DMS 273 treated with DMSO at 0.1 percent for 48 hours (cell line): ENCODE measurements at regions not wholly inside any gene's neighbourhood (a gene's known extent, or its start where the extent isn't known, plus 50 kb on each side); places are given as distances from the start of the nearest gene placed in this dataset.

Source experiments
- DNase-seq: peaks from one replicate; lab custom pipeline; 2025; lab: John Stamatoyannopoulos, UW

DNA sequence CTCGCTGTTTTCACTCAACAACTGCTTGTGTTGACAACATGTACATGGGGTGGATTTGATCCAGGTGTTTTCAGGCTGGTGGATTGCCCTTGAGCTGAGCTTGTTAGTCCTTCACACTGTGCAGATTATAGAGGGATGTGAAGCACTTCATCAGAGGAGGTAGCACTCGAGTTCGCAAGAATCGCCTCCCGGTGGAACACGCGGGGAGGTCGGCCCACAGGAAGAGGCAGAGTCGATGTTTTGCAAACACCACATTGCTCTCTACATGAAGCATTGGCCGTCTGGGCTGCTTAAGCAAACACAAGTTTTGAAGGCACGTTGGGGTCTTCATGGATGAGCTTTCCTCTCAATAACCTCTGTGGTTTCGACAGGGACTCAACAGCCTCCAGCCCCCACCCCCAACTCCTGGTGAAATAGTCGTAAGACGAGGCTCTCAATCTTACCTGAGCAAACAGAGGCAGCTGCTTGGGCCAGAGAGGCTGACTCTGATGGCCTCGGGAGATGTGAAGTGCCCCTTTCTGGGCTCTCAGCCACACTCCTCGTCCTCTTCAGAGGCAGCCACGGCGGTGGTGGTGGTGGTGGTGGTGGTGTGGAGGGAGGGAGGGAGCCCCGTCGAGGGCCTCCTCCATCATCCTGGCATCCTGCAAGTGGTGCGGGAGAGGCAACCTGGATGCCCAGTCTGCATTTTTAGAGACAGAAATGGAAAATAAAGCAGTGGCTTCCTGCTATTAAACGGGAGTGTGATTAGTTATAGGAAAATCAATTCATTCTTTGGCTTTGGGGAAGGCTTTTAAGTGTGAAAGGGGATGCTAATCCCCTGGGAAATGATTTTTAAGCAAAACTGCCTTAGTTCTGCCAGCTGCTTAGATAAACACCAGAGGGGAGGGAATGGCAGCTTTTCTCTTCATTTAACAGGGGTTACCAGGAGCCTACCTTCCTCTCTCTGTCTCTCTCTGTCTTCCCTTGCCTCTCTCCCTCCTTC is 552.5 kb upstream of the EEF2KMT start:
- no peak for DNase-seq

DNA sequence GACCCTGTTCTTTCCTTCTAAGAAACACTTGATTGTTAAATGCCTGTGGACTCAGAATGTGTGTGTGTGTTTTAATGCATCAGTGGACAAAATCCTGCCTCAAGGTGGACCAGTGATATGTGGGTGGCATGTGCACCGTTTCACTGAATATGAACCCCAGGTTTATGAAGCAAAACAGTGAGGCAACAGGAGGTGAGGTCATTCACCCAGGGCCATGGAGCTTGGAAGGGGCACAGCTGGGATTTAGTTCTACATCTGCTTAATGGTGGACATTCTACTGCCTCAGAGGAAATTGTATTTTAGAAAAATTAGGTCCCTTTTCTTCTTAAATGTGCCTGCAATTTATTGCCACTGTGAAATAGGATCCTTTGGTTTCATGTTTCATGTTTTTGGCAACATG is 549.5 kb upstream of the EEF2KMT start:
- DNase-seq = no peak

DNA sequence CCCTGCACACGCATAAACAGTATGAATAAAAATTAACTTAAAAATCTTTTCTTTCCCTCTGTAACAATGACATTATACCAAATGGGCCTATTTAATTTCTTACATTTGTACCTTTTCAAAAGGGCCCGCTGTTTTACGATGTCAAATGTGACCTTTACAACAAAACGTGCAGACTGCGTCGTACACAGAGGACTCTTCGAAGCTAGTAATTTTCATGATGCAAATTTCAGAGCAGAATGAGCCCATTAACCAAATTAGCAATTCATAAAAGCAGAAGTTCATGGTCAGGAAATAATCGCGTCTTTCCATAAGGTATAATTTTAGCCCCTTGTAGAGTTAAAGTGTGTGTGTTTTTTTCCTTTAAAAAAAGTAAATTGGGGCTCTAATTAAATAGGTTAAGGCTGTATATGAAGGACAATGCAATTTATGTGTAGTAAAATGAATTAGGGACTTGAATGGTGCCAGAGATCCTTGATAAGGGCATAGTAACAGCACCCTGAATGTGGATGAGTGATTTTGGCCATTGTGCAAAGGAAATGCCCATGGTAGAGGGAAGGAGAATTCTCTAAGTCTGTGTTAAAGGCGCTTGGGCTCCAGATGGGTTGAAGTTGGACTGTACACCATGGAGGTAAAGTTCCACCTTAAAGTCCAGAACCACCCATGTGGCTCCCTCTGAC is 546.4 kb upstream of the EEF2KMT start:
- no peak for DNase-seq

DNA sequence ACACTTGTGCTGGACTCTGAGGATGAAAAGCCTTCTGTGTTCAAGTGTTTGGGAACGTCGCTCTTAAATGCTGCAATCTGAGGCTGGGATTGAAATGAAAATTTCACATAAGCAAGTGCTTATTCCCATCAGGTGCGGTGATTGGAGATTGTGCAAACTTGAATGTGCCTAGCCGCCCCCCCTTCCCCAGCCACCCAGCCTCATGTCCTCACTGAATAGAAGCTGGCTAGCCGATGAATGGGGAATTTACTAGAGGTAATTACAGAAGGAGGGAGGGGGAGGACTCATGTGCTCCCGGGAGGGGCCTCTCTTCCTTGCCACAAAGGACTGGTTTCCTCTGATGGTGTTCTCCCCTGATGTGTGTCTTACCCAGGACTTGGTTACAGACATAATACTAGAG is 544.8 kb upstream of the EEF2KMT start:
- no peak for DNase-seq

DNA sequence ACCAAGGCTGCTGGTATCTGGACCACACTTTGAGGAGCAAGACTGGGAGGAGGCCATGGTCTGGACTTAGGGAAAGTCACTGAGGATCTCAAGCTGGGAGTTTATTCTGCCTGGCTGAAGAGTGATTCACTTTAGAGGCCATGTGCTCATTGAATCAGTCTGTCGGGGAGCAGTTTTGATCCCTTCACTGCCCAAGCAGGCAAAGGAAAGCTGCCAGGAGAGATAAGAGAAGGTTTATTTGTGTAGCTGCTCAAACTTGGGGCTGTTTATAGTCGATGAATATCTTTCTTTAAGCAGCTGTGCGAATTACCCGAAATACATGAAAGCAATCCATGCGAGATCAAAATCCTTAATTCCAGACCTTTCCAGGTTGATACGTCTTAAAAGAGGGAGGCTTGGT is 544.4 kb upstream of the EEF2KMT start:
- DNase-seq = no peak

DNA sequence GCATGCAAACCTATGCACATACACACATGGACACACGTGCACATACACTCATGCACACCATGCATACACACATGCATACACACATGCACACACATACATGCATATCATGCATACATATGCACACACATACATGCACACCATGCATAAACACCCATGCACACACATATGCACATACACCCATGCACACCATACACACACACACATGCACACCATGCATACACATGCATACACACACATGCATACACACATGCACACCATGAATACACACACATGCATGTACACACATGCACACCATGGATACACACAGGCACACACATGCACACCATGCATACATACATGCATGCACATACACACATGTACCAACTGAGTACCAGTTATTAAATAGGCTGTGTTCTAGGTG is 543.3 kb upstream of the EEF2KMT start:
- DNase-seq = no peak

DNA sequence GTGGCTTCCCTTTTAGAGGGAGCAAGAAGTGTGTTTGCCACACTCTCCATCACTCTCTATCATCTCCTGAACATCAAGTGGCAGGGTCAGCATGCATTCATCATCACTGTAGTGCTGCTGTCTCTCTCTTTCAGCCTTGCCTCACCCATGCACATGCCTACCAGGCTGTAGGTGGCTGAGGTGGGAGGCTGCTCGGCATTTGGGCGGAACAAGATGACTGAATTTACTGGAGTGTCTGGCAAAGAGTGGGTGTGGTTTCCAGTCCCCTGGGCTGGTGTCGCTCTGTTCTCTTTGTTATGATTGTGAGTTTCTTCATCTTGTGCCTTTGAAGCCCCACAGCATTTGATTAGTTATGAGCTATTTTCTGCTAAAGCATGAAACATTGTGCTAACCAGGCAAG is 541.9 kb upstream of the EEF2KMT start:
- no peak for DNase-seq

DNA sequence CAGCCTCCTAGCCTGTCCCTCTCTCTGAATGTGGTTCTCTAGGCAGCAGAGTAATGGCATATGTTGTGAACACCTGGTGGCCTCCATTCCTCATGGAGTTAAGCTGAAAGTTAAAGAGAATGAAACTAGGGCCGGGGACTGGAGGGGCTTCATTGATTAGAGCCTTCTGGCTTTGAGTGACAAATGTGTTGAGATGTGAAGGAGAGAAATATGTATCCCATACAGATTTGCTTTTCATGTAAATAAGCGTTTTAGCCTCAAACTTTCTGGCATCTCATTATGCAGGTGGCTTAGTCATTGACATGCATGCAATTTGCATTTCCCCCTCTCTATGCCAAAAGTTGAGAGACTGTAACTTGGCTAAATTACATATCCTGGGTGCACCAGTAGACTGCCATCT is 537.7 kb upstream of the EEF2KMT start:
- no peak for DNase-seq

DNA sequence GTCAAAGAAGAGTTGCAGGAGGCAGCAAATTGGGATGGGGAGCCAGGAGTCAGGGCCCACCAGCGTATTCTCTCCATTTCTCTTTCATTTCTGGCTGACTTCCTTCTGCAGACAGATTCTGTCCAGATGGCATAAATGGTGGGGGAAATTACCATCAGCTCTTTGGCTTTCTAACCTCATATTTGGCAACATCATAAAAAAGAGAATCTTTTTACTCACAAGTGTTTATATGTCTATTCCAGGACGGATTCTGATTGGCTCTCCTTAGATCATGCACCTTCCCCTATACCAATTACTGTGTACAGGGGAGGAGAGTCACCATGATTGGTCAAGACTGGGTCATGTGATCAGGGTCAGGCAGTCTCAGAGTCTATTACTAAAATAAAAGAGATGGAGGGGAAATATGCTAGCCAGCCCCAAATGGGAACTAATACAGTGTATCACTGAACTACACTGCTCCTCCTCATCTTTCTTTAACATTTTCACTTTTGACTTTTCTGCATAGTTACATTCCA is 537.1 kb upstream of the EEF2KMT start:
- DNase-seq = no peak

DNA sequence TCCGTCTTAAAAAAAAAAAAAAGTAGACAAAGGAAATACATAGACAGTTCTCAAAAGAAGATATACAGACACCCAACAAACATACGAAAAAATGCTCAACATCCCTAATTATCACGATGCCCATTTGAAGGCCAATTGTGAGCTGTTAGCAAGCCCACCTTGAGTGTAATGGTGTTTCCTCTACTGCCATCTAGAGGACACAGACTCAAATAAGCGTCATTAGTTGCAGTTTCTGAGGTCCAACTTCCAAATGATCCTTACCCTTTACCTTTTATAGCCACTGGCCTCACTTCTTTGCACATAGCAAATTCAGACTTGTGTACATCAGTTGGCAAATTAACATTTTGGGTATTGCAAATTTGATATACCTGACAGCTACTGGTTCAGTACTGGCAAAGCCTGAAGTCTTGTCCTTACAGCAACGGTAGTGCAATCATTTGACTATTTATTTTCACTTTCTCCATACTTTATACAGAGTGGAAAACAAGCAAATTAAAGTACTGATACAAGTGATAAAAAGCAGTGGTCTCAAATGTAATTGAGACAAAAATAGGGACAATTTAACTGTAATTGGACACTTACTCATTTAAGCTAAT is 536.3 kb upstream of the EEF2KMT start:
- no peak for DNase-seq

DNA sequence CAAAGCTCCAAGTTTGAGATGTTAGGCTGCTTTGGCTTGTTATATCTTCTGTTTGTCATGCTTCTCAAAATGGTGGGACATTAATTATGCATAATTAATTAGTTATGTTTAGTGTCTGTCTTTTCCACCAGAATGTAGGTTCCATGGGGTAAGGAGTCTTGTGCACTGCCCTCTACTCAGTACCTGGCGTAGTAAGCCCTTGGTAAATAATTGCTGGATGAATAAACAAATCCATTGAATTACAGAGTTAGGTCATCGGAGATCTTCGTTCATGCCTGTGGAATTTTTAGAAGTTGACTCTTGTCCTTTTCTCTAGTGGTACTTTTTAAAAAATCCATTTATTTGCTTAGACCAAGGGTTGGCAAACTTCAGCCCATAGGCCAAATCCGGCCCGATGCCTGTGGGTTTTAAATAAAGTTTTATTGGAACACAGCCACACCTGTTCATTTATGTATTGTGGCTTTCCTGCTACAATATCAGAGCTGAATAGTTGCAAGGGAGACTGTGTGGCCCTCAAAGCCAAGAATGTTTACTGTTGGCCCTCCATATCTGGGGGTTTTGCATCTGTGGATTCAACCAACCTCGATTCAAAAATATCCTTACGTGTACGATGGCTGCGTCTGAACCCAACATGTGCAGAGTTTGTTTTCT is 524.8 kb upstream of the EEF2KMT start:
- DNase-seq = no peak

DNA sequence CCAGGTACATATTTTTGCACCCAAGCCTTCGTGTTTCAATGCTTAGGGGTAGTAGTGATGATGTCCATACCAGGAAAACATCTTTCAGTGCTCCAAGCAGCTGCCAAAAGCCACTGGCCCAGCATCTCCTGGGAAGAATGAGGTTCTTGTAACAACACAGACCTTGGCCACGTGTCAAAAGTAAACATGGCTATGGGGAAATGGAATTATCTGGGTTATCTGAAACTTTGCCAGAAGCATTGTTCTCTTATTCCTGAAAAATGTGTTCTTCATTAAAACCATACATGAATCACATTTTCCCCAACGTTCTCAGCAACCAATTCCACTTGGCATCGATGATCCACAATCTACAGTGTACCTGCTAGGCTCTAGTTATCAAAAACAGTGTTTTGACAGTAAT is 524.2 kb upstream of the EEF2KMT start:
- no peak for DNase-seq

DNA sequence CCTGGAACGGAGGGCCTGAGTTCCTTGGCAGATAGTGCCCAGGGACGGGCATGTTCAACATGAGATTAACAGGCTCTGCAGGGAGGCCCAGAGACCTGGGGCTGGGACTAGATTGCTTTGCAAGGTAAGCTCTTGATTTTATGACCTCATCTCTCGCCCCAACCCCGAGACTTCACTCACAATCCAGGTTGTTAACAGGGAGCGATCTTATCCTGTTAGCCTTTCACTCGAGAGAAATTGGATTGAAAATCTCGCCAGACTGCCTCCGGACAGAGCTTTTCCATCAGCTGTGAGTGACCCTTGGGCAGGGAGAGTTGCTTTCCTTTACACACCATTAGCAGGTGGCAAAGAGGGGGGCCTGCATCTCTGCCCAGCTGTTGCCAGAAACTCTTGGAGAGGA is 521.7 kb upstream of the EEF2KMT start:
- no peak for DNase-seq

DNA sequence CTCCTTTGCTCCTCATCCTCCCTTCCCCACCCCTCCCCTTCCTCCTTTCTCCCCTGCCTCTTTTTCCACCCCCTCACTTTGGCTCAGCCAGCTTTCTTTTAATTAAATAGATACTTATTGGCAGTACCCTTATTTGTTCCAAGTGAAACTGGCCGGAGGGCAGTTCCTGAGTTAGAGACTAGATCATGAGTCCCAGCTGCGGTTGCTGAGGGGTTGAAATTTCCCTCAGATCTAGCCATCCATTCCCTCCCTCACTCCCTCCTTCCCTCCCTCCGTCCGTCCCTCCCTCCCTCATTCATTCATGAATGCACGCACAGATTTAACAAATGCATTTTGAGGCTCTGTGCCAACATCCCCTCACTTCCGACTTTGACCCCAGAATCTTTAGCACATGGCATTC is 519.2 kb upstream of the EEF2KMT start:
- no peak for DNase-seq

DNA sequence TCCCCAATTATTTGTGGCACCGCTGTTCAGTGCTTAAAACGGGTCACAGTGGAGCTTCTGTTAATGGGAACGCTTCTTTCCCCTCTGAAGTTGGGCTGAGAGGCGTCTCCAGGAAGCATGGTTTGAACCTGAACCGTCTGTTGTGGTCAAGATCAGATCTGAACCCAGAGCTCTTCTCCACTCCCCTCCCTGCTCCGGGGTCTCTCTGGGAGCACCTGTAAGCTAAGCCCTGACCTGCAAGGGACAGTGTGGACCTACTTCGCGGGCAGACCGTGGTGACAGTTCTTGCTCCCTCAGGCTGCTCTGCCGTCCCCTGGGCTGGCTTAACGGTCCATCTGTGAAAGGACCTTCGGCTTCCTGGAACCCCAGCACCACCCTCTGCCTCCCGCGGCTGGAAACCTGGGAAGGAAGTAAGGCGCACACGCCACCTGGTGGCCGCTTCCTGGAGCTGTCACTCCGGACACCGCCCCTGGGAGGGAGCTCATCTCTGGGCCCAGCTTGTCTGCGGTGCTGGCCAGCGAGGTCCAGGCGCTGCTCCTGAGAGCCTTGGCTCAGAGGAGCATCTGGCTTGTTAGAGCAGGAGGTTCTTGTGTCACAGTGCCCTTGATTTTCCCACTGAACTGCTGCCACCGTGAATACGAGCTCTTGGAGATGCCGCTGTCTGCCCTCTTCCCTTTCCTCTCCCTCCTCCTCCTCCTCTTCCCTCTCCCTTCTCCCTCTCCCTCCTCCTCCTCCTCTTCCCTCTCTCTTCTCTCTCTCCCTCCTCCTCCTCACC is 518.5 kb upstream of the EEF2KMT start:
- no peak for DNase-seq

DNA sequence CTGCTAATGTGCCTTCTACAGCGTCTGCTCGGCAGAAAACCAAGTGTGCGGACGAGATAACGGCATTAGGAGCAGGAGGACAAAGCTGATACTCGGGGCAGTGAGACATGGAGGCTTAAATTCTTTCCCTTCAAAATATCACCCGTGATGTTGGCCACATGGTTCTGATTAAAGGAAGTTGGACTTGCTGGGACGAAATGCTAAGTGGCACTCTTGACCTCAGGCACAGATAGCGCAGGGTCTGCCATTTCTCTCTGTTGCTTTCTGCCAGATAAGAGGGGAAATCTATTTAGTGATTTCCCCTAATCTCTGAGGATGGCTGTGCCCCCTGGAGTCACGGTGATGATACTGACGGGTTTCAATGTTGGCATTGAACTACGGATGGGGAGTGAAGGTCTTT is 509.6 kb upstream of the EEF2KMT start:
- no peak for DNase-seq

DNA sequence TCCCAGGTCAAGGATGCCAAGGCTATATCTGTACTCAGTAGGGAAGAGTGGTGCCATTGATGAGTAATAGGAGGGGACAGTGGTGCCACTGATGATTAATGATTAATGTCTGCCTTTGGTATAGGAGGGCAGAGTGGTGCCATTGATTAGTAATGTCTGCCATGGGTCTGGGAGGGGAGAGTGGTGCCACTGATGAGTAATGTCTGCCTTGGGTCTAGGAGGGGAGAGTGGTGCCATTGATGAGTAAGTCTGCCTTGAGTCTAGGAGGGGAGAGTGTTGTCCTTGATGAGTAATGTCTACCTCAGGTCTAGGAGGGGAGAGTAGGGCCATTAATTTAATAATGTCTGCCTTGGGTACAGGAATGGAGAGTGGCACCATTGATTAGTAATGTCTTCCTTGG is 507.8 kb upstream of the EEF2KMT start:
- no peak for DNase-seq

DNA sequence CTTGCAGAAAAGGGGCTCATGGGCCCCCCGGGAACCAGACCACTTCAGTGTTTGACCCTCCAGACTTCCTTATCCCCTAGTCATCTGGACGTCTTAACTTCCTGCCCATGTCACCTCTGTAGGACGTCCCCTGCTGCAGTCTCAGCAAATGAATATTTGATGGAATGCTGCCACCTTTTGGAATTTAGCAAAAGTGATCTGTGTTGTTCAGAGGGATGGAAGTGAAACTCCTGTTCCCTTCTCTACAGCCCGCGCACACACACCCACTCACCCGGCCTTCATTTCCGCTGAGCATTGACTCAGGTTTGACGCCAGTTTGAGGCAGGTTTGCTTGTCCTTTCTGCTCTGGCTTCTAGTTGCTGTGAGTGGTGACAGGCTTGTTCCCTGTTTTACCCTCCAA is 507.2 kb upstream of the EEF2KMT start:
- DNase-seq = no peak

DNA sequence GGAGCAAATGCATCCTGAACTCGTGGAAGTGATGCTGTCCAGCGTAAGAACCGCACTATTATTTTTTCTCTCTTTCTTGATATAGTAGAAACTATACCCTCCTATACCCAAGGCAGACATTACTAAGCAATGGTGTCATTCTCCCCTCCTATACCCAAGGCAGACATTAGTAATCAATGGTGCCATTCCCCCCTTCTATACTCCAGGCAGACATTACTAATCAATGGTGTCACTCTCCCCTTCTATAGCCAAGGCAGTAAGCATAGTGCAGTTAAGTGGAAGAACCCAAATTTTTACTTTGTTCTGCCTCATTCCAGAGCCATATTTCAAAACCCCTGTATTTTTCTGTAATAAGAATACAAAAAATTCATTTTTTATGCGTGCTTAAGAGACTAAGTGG is 506.2 kb upstream of the EEF2KMT start:
- DNase-seq = no peak

DNA sequence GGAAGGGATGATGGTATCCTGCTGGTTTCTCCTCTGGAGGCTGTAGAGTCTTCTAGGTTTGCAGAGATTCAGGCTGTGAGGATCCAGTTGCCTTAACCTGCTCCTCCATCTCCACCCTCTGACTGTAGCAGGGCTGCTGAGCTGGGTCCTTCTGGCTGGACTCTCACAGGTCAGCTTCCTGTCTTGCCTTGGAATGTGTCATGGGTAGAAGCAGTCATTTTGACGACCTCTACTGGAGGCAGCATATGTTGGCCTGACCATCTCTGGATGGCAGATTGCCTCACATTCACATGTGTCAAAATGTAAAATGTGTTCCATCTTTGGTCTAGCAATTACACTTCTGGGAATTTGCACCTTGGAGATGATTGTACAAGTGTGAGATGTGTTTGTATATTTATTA is 504.4 kb upstream of the EEF2KMT start:
- DNase-seq = no peak

DNA sequence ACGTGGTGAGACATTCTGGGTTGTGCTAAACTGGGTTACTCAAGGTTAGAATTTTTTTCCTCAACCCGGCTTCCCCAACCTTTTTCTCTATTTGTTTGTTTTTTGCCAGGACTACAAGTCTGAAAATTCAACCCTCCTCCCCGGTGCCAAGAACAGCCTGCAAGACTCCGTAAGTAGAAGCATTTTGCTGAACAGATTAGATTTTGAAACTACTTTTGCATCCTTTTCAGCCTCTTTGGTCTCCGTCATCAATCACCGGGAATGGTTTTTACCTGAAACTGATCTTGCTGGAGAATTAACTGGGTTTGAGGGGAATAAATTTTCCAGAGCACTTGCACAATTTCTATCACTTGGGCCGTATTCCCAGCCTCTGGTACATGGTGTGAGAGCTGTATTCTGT is 501.2 kb upstream of the EEF2KMT start:
- no peak for DNase-seq

DNA sequence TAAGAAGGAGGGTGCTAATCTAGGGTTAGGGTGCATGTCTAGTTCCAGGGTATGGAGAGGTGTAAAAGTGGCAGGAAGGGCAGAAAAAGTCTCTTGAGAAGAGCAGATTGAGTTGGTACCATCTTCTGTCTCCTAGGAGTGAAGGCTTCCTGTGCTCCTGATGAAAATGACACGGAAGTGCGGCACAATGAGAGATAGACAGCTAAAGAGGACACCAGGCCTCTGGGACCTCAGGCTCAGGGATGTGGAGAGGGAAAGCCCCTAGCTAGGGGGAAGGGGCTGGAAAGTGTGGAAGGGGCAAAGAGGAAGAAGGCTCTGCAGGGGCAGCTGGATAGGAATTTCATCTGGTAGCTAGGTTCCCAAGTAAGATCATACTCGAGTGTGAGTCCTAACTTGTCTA is 498.3 kb upstream of the EEF2KMT start:
- DNase-seq = no peak
